ENCODE measurements at regions not wholly inside any gene's neighbourhood (a gene's known extent, or its start where the extent isn't known, plus 50 kb on each side); places are given as distances from the start of the nearest gene placed in this dataset.

- TF ChIP-seq, protein P1, sequence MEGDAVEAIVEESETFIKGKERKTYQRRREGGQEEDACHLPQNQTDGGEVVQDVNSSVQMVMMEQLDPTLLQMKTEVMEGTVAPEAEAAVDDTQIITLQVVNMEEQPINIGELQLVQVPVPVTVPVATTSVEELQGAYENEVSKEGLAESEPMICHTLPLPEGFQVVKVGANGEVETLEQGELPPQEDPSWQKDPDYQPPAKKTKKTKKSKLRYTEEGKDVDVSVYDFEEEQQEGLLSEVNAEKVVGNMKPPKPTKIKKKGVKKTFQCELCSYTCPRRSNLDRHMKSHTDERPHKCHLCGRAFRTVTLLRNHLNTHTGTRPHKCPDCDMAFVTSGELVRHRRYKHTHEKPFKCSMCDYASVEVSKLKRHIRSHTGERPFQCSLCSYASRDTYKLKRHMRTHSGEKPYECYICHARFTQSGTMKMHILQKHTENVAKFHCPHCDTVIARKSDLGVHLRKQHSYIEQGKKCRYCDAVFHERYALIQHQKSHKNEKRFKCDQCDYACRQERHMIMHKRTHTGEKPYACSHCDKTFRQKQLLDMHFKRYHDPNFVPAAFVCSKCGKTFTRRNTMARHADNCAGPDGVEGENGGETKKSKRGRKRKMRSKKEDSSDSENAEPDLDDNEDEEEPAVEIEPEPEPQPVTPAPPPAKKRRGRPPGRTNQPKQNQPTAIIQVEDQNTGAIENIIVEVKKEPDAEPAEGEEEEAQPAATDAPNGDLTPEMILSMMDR (IDR thresholded peaks at IDR 0.05), result no peak
- no peak for TF ChIP-seq EZH2 (IDR thresholded peaks at IDR 0.05; ENCODE audit: borderline replicate concordance, insufficient read depth, low read depth, low read length, poor library complexity, severe bottlenecking)
These were observed 121.2 kb upstream of the USP9X start for GRCh38 chrX:40964008-40964407.

Measured in B cell (primary cell).